SKM-1 (cell line): ENCODE measurements at regions not wholly inside any gene's neighbourhood (a gene's known extent, or its start where the extent isn't known, plus 50 kb on each side); places are given as distances from the start of the nearest gene placed in this dataset.

Experiments
- DNase-seq: peaks from one replicate; lab custom pipeline; 2025; ENCODE audit not compliant: unreplicated experiment; lab: John Stamatoyannopoulos, UW

GRCh38 chr5:125129151-125129806, 382.8 kb upstream of the ZNF608 start:
- DNase-seq, result no peak

- no peak for DNase-seq
These were observed 384.2 kb upstream of the ZNF608 start for GRCh38 chr5:125130591-125130990.

GRCh38 chr5:125134216-125135081, 388.0 kb upstream of the ZNF608 start:
- DNase-seq, result no peak

GRCh38 chr5:125137535-125137934, 391.1 kb upstream of the ZNF608 start:
- no peak for DNase-seq

GRCh38 chr5:125138266-125138665, 391.8 kb upstream of the ZNF608 start:
- no peak for DNase-seq

GRCh38 chr5:125139590-125139989, 393.2 kb upstream of the ZNF608 start:
- no peak for DNase-seq

- DNase-seq, result no peak
These were observed 393.8 kb upstream of the ZNF608 start for GRCh38 chr5:125140220-125140619.

- DNase-seq, result no peak
These were observed 394.4 kb upstream of the ZNF608 start for GRCh38 chr5:125140855-125141254.

GRCh38 chr5:125142458-125142857, 396.0 kb upstream of the ZNF608 start:
- DNase-seq, result no peak

GRCh38 chr5:125143011-125143410, 396.6 kb upstream of the ZNF608 start:
- DNase-seq, result no peak

GRCh38 chr5:125148076-125148475, 401.6 kb upstream of the ZNF608 start:
- DNase-seq, result no peak

- no peak for DNase-seq
These were observed 402.3 kb upstream of the ZNF608 start for GRCh38 chr5:125148706-125149105.

- no peak for DNase-seq
These were observed 402.7 kb upstream of the ZNF608 start for GRCh38 chr5:125149110-125149509.

- DNase-seq, result no peak
These were observed 403.1 kb upstream of the ZNF608 start for GRCh38 chr5:125149527-125149926.

GRCh38 chr5:125150041-125150669, 403.7 kb upstream of the ZNF608 start:
- no peak for DNase-seq

- no peak for DNase-seq
These were observed 404.9 kb upstream of the ZNF608 start for GRCh38 chr5:125151150-125151900.

GRCh38 chr5:125152044-125152443, 405.6 kb upstream of the ZNF608 start:
- DNase-seq, result no peak

- DNase-seq, result no peak
These were observed 406.2 kb upstream of the ZNF608 start for GRCh38 chr5:125152461-125153189.

GRCh38 chr5:125153231-125153630, 406.8 kb upstream of the ZNF608 start:
- no peak for DNase-seq

- DNase-seq, result no peak
These were observed 408.1 kb upstream of the ZNF608 start for GRCh38 chr5:125154301-125155110.
